ENCODE measurements at regions not wholly inside any gene's neighbourhood (a gene's known extent, or its start where the extent isn't known, plus 50 kb on each side); places are given as distances from the start of the nearest gene placed in this dataset.

DNA sequence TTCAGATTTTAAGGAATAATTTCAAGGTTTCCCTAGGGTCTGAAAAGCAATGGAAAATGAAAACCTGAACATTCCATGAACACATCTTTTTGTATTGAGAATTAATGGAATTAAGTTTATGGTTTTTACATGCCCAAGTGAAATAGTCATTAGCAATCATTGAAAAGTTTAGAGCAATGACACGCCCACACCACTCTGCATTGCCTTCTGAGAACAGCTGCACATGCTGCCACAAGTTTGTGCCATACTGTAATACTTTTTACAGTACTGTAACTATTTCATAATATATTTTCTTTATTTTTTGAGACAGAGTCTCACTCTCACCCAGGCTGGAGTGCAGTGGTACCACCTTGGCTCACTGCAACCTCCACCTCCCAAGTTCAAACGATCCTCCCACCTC lies 345.2 kb upstream of the PMFBP1 start:
- RAD21 ChIA-PET (ENCODE audit: low non-redundant PET in 1 of 2, low total read pairs in 2 of 2, uncharacterized antibody in 2 of 2, unreplicated experiment in 2 of 2) = no interaction called here
- intact Hi-C loops (cut with micrococcal nuclease) = no loop called here
- no peak for ATAC-seq
- no peaks in the 10 kb centered on the region for H3K79me2 ChIP-seq (ENCODE audit: insufficient read depth, low read length)
- no peaks in the 10 kb centered on the region for H3K4me1 ChIP-seq (ENCODE audit: control insufficient read depth in 1 of 2, insufficient read depth in 2 of 2, low read length in 2 of 2)
- H3K27me3 ChIP-seq (ENCODE audit: insufficient read depth, low read length) = no peaks in the 10 kb centered on the region
- POLR2A ChIA-PET = no interaction called here
- H3K9me2 ChIP-seq (ENCODE audit: insufficient read depth) = no peaks in the 10 kb centered on the region
- no peaks in the 10 kb centered on the region for H4K20me1 ChIP-seq (ENCODE audit: insufficient read depth)
- no peak for DNase-seq (ENCODE audit: low read depth, low spot score)
- no peak overlapping the region for H3K4me3 ChIP-seq (replicated peaks in 1 of 2; ENCODE audit: low read depth in 1 of 2, low read length in 2 of 2)
- CTCF ChIA-PET = no interaction called here
- H3K9ac ChIP-seq (ENCODE audit: low read length) = no peak overlapping the region
- H3K9me3 ChIP-seq (ENCODE audit: control insufficient read depth in 1 of 2, insufficient read depth in 1 of 2, low read depth in 1 of 2, low read length in 2 of 2) = peaks cover under 1 to 2% of the 10 kb centered on the region in 2 experiments; a peak in 1 of 4 replicates
- TF ChIP-seq FOSL1 (IDR thresholded peaks at IDR 0.05; ENCODE audit: low read depth) = no peak
- no peak for TF ChIP-seq SRF (IDR thresholded peaks at IDR 0.05; ENCODE audit: low read depth)
- no peak for TF ChIP-seq JUND (IDR thresholded peaks at IDR 0.05)
- no peak overlapping the region for H2AFZ ChIP-seq (ENCODE audit: low read depth, low read length, poor library complexity, severe bottlenecking)
- H3K27ac ChIP-seq (ENCODE audit: low read depth, low read length) = no peak overlapping the region
- peaks cover 0 to under 1% of the 10 kb centered on the region in 2 experiments; a peak in 1 of 4 replicates for H3K36me3 ChIP-seq (ENCODE audit: control insufficient read depth in 1 of 2, insufficient read depth in 2 of 2, low read length in 2 of 2)
- no TSS peak for BruUV-seq (replicated peaks)
- no peak overlapping the region for H3K4me2 ChIP-seq (ENCODE audit: low read length)

DNA sequence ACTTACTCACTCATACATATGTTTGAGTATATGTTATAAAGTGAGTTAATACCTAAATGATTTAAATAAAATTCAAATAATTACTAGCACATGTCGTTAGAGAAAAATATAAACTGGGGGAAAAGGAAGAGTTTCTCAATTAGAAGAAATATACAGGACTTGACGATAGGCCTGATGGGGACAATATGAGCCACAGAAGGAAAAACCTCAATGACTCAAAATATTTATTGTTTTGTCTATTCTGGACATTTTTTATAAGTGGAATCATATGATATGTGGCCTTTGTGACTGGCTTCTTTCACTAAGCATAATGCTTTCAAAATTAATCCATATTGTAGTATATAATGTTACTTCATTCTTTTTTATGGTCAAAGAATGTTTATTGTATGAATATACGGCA lies 339.2 kb upstream of the PMFBP1 start:
- Histone ChIP-seq H3K27me3 (ENCODE audit: insufficient read depth, low read length) (no peaks in the 10 kb centered on the region), H3K36me3 (ENCODE audit: control insufficient read depth in 1 of 2, insufficient read depth in 2 of 2, low read length in 2 of 2) (no peaks in the 10 kb centered on the region), H3K79me2 (ENCODE audit: insufficient read depth, low read length) (no peaks in the 10 kb centered on the region), H3K4me1 (ENCODE audit: control insufficient read depth in 1 of 2, insufficient read depth in 2 of 2, low read length in 2 of 2) (no peaks in the 10 kb centered on the region), H2AFZ (ENCODE audit: low read depth, low read length, poor library complexity, severe bottlenecking) (no peak overlapping the region), H3K9me2 (ENCODE audit: insufficient read depth) (no peaks in the 10 kb centered on the region), H4K20me1 (ENCODE audit: insufficient read depth) (no peaks in the 10 kb centered on the region), H3K9ac (ENCODE audit: low read length) (no peak overlapping the region), H3K4me2 (ENCODE audit: low read length) (no peak overlapping the region), H3K27ac (ENCODE audit: low read depth, low read length) (no peak overlapping the region), H3K9me3 (ENCODE audit: control insufficient read depth in 1 of 2, insufficient read depth in 1 of 2, low read depth in 1 of 2, low read length in 2 of 2) (no peaks in the 10 kb centered on the region), H3K4me3 (replicated peaks in 1 of 2; ENCODE audit: low read depth in 1 of 2, low read length in 2 of 2) (no peak overlapping the region)
- ChIA-PET RAD21 (ENCODE audit: low non-redundant PET in 1 of 2, low total read pairs in 2 of 2, uncharacterized antibody in 2 of 2, unreplicated experiment in 2 of 2) (no interaction called here), CTCF (interaction anchor here (1.2 kb wide), 1 partner anchor 8 kb away, joined by 3 read pairs; no protein-coding TSS in a partner anchor), POLR2A (no interaction called here)
- TF ChIP-seq POLR2A (IDR thresholded peaks at IDR 0.05; ENCODE audit: borderline replicate concordance, extremely low read depth, insufficient read depth, insufficient read length) (no peak), ZNF274 (IDR thresholded peaks at IDR 0.05; ENCODE audit: low read depth, low read length) (no peak)
- BruUV-seq (replicated peaks) = no TSS peak
- ATAC-seq (no peak), DNase-seq (ENCODE audit: low read depth, low spot score) (no peak)
- intact Hi-C loops (cut with micrococcal nuclease) = no loop called here

Data from HCT116 (cell line).